Liver (tissue), 3 donors: ENCODE measurements at regions not wholly inside any gene's neighbourhood (a gene's known extent, or its start where the extent isn't known, plus 50 kb on each side); places are given as distances from the start of the nearest gene placed in this dataset.

Source experiments
- ATF3 ChIP-seq: IDR thresholded peaks from 2 replicates; pipeline ENCODE4 v1.6.1; 2016; ENCODE audit warnings: antibody characterized with exemption
- FOXA1 ChIP-seq: IDR thresholded peaks from 2 replicates; pipeline ENCODE4 v1.6.1; 2016; ENCODE audit warnings: antibody characterized with exemption
- HNF4A ChIP-seq, 2 donors: conservative IDR thresholded peaks; 2 replicates each; pipeline ENCODE4 v1.6.1; 2016; ENCODE audit warnings: antibody characterized with exemption in 2 of 2, mild to moderate bottlenecking in 2 of 2
- HNF4G ChIP-seq: IDR thresholded peaks from 2 replicates; pipeline ENCODE4 v1.6.1; 2016; ENCODE audit warnings: antibody characterized with exemption
- JUND ChIP-seq, 2 donors: IDR thresholded peaks; 2 replicates each; pipeline ENCODE4 v1.6.1; 2016; ENCODE audit warnings: antibody characterized with exemption in 2 of 2
- RAD21 ChIP-seq, 2 donors: IDR thresholded peaks; 2 replicates each; pipeline ENCODE4 v1.6.1; 2016; ENCODE audit warnings: antibody characterized with exemption in 2 of 2, mild to moderate bottlenecking in 2 of 2
- REST ChIP-seq: IDR thresholded peaks from 2 replicates; pipeline ENCODE4 v1.6.1; 2016; ENCODE audit warnings: antibody characterized with exemption, mild to moderate bottlenecking
- RXRA ChIP-seq, 2 donors: IDR thresholded peaks; 2 replicates each; pipeline ENCODE4 v1.6.1; 2017 to 2018; ENCODE audit warnings: antibody characterized with exemption in 2 of 2, mild to moderate bottlenecking in 1 of 2
- TAF1 ChIP-seq: conservative IDR thresholded peaks from 2 replicates; pipeline ENCODE4 v1.6.1; 2016; ENCODE audit warnings: antibody characterized with exemption, mild to moderate bottlenecking
- TF ChIP-seq, protein P1 (sequence below): fragments of 150-350 bp; IDR thresholded peaks from 2 replicates; pipeline ENCODE4 v1.5.1; 2017; ENCODE audit warnings: improper control_type of control experiment, low read depth, low read length; ENCODE audit not compliant: missing input control
- TF ChIP-seq, protein P2 (sequence below): IDR thresholded peaks from 2 replicates; pipeline ENCODE4 v1.6.1; 2016; ENCODE audit warnings: antibody characterized with exemption
- donor health status: healthy.
- donor health status: healthy.

GRCh38 chr3:176247191-176247590, 950.1 kb downstream of the TBL1XR1 start:
- TF ChIP-seq, protein P1, sequence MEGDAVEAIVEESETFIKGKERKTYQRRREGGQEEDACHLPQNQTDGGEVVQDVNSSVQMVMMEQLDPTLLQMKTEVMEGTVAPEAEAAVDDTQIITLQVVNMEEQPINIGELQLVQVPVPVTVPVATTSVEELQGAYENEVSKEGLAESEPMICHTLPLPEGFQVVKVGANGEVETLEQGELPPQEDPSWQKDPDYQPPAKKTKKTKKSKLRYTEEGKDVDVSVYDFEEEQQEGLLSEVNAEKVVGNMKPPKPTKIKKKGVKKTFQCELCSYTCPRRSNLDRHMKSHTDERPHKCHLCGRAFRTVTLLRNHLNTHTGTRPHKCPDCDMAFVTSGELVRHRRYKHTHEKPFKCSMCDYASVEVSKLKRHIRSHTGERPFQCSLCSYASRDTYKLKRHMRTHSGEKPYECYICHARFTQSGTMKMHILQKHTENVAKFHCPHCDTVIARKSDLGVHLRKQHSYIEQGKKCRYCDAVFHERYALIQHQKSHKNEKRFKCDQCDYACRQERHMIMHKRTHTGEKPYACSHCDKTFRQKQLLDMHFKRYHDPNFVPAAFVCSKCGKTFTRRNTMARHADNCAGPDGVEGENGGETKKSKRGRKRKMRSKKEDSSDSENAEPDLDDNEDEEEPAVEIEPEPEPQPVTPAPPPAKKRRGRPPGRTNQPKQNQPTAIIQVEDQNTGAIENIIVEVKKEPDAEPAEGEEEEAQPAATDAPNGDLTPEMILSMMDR: no peak
- no peak for TF ChIP-seq REST
- TF ChIP-seq JUND (IDR thresholded peaks at IDR 0.05): no peak
- TF ChIP-seq, protein P2, sequence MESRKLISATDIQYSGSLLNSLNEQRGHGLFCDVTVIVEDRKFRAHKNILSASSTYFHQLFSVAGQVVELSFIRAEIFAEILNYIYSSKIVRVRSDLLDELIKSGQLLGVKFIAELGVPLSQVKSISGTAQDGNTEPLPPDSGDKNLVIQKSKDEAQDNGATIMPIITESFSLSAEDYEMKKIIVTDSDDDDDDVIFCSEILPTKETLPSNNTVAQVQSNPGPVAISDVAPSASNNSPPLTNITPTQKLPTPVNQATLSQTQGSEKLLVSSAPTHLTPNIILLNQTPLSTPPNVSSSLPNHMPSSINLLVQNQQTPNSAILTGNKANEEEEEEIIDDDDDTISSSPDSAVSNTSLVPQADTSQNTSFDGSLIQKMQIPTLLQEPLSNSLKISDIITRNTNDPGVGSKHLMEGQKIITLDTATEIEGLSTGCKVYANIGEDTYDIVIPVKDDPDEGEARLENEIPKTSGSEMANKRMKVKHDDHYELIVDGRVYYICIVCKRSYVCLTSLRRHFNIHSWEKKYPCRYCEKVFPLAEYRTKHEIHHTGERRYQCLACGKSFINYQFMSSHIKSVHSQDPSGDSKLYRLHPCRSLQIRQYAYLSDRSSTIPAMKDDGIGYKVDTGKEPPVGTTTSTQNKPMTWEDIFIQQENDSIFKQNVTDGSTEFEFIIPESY: no peak
- no peak for TF ChIP-seq RAD21 (IDR thresholded peaks at IDR 0.05)
- no peak for TF ChIP-seq TAF1
- no peak for TF ChIP-seq FOXA1
- no peak for TF ChIP-seq RXRA (IDR thresholded peaks at IDR 0.05)
- TF ChIP-seq ATF3: no peak
- no peak for TF ChIP-seq HNF4A (conservative IDR thresholded peaks at IDR 0.05)
- no peak for TF ChIP-seq HNF4G
